ENCODE measurements at regions not wholly inside any gene's neighbourhood (a gene's known extent, or its start where the extent isn't known, plus 50 kb on each side); places are given as distances from the start of the nearest gene placed in this dataset.

GRCh38 chr15:61712129-61712759 lies 348.0 kb downstream of the VPS13C start:
- TF ChIP-seq CTCF (IDR thresholded peaks at IDR 0.05) = no peak
- TF ChIP-seq FOXP1 (CRISPR knock-in tag; IDR thresholded peaks at IDR 0.05; ENCODE audit: borderline replicate concordance) = no peak
- no peak for TF ChIP-seq MXD4 (CRISPR knock-in tag; IDR thresholded peaks at IDR 0.05; ENCODE audit: borderline replicate concordance)
- TF ChIP-seq ZBTB43 (CRISPR knock-in tag; IDR thresholded peaks at IDR 0.05) = no peak
- TF ChIP-seq ZNF281 (CRISPR knock-in tag; IDR thresholded peaks at IDR 0.05) = no peak
- no peak for TF ChIP-seq ATF1 (CRISPR knock-in tag; IDR thresholded peaks at IDR 0.05)
- no peak for TF ChIP-seq NFE2L1 (CRISPR knock-in tag; IDR thresholded peaks at IDR 0.05)
- no peak for TF ChIP-seq ZNF263 (CRISPR knock-in tag; IDR thresholded peaks at IDR 0.05; ENCODE audit: low read depth)
- TF ChIP-seq RELA (CRISPR knock-in tag; IDR thresholded peaks at IDR 0.05; ENCODE audit: borderline replicate concordance) = no peak
- TF ChIP-seq ZNF416 (CRISPR knock-in tag; IDR thresholded peaks at IDR 0.05) = no peak

All from WTC11 (cell line).